ENCODE measurements at regions not wholly inside any gene's neighbourhood (a gene's known extent, or its start where the extent isn't known, plus 50 kb on each side); places are given as distances from the start of the nearest gene placed in this dataset.

DNA sequence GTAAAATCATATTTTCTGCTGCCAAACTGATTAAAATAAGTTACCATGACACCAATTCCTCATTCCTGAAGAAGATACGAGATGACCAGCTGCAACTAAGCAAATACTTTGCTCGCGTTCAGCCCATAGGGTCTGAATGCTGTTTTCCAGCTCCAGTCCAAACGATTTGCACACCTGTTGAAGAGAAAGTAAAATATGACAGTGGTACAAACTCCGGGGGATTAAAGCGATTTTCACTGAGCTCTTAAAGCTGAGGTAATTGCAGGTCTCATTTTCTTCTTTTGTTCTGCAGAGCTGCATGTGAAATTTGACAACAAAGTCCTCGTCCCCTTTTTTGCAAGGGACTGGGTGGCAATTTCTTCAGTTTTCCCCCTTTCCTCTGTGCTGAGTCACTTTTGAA, 118.4 kb downstream of the NR2F2 start:
- TF ChIP-seq PHB (CRISPR knock-in tag; IDR thresholded peaks at IDR 0.05) (no peak), ZBTB8A (IDR thresholded peaks at IDR 0.05; ENCODE audit: partially characterized antibody) (no peak), ZNF830 (CRISPR knock-in tag; IDR thresholded peaks at IDR 0.05) (no peak), POLR2AphosphoS5 (IDR thresholded peaks at IDR 0.05; ENCODE audit: control insufficient read depth, insufficient read depth, low read depth, low read length) (no peak), SIN3A (IDR thresholded peaks at IDR 0.05; ENCODE audit: borderline replicate concordance in 2 of 2, control insufficient read depth in 1 of 2, low read depth in 2 of 2, low read length in 2 of 2) (no peak), TAF1 (IDR thresholded peaks at IDR 0.05; ENCODE audit: control insufficient read depth, extremely low read depth, insufficient read depth, low read length, severe bottlenecking) (no peak), MYC (IDR thresholded peaks at IDR 0.05; ENCODE audit: low read depth, low read length) (no peak), MYC (CRISPR knock-in tag; IDR thresholded peaks at IDR 0.05; ENCODE audit: borderline replicate concordance, low read depth) (no peak), GABPA (tag; conservative IDR thresholded peaks at IDR 0.05; ENCODE audit: low read depth) (no peak), GABPB1 (CRISPR knock-in tag; IDR thresholded peaks at IDR 0.05) (no peak), NCOA4 (IDR thresholded peaks at IDR 0.05; ENCODE audit: partially characterized antibody) (no peak)
- TF ChIP-seq, protein P1, sequence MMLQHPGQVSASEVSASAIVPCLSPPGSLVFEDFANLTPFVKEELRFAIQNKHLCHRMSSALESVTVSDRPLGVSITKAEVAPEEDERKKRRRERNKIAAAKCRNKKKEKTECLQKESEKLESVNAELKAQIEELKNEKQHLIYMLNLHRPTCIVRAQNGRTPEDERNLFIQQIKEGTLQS (IDR thresholded peaks at IDR 0.05), result no peak
- TF ChIP-seq, protein P1 (CRISPR knock-in tag; conservative IDR thresholded peaks at IDR 0.05), result no peak
- TF ChIP-seq, protein P2, sequence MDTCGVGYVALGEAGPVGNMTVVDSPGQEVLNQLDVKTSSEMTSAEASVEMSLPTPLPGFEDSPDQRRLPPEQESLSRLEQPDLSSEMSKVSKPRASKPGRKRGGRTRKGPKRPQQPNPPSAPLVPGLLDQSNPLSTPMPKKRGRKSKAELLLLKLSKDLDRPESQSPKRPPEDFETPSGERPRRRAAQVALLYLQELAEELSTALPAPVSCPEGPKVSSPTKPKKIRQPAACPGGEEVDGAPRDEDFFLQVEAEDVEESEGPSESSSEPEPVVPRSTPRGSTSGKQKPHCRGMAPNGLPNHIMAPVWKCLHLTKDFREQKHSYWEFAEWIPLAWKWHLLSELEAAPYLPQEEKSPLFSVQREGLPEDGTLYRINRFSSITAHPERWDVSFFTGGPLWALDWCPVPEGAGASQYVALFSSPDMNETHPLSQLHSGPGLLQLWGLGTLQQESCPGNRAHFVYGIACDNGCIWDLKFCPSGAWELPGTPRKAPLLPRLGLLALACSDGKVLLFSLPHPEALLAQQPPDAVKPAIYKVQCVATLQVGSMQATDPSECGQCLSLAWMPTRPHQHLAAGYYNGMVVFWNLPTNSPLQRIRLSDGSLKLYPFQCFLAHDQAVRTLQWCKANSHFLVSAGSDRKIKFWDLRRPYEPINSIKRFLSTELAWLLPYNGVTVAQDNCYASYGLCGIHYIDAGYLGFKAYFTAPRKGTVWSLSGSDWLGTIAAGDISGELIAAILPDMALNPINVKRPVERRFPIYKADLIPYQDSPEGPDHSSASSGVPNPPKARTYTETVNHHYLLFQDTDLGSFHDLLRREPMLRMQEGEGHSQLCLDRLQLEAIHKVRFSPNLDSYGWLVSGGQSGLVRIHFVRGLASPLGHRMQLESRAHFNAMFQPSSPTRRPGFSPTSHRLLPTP (IDR thresholded peaks at IDR 0.05; ENCODE audit: borderline replicate concordance, extremely low read depth, insufficient read length), result no peak
- TF ChIP-seq, protein P3, sequence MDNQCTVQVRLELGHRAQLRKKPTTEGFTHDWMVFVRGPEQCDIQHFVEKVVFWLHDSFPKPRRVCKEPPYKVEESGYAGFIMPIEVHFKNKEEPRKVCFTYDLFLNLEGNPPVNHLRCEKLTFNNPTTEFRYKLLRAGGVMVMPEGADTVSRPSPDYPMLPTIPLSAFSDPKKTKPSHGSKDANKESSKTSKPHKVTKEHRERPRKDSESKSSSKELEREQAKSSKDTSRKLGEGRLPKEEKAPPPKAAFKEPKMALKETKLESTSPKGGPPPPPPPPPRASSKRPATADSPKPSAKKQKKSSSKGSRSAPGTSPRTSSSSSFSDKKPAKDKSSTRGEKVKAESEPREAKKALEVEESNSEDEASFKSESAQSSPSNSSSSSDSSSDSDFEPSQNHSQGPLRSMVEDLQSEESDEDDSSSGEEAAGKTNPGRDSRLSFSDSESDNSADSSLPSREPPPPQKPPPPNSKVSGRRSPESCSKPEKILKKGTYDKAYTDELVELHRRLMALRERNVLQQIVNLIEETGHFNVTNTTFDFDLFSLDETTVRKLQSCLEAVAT (IDR thresholded peaks at IDR 0.05), result no peak

All from K562 (cell line).